ENCODE measurements at regions not wholly inside any gene's neighbourhood (a gene's known extent, or its start where the extent isn't known, plus 50 kb on each side); places are given as distances from the start of the nearest gene placed in this dataset.
"Not testable (repeated sequence)": the region's sequence is repeated elsewhere in the genome, so short reads cannot be mapped to it uniquely, and the experiment has no call there.

DNA sequence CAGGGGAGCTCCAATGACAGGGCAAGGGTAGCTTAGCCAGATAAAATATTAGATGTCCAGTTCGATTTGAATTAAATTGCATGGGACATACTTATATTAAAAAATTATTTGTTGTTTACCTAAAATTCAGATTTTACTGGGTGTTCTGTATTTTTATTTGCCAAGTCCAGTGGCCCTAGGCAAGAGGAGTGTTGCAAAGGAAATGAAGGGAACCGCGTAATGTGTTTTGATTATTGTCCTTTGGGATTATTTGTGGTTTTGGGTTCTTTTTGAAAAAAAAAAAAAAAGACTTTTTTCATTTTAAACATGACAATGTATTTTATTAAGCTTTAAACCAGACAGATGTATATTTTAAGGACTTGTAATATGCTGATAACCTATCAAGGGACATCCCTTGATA is 179.3 kb downstream of the C9orf152 start:
- DNase-seq = no peak

DNA sequence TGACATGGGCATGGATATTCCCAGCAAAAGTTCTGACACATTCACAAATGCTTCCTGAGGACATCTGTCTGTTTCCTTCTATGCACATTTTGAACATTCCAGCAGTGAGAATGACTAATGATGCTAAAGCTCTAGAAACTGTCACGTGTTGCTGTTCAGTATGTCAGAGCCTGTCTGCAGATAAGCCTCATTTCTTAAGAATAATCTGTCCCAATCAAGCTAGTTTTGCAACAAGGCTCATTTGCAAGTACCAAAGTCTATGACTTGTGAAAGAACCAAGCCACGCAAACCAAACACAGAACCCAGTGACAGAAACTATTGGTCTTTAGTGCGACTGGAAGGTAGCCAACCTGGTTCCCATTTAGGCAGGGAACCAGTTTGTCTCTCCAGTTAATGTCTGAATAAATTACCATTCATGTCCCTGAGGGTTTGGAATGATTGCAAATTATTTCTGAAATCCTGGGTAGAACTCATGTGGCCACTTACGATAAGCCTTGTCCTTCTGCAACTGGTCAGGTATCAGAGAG is 178.5 kb downstream of the C9orf152 start:
- DNase-seq = no peak

DNA sequence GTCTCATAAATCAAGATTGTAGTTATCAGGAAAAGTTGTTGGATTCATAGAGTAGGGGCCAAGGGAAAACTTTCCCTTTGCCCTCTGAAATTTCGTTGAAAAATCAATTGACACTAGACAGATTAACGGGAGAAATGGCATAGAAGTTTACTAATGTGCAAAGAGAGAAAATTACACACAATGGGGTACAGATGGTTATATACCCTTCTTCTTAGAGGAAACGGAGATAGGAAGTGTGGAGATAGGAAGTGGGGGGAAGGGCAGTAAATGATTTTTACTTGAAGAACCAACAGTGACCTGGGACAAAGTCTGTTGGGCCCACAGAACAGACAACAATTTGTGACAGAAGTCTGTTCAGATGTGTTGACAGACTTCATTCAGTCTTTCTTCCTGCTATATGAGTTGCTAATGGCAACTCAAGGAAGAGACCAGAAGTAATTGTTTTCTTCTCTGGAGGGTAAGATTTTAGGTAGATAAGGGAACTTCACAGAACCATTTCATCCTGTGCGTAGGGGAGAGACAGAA is 177.9 kb downstream of the C9orf152 start:
- DNase-seq = no peak

DNA sequence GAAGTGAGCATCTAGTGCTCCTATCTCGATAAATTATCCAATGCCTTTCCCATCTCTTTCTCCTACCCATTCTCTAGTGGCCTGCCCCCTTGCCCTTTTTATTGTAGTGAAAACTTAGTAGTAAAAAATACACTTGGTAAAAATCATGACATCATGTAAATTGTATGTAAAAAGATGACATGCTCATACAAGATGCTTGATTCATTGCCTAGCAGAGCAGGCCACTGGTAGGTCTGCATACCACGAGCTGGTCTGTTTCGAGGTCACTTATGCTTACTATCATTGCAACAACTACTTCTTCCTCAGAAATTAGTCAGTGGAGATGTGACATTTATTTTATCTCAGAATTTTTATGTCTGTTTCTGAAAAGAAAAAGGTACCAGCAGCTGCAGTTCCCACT is 177.3 kb downstream of the C9orf152 start:
- no peak for DNase-seq

DNA sequence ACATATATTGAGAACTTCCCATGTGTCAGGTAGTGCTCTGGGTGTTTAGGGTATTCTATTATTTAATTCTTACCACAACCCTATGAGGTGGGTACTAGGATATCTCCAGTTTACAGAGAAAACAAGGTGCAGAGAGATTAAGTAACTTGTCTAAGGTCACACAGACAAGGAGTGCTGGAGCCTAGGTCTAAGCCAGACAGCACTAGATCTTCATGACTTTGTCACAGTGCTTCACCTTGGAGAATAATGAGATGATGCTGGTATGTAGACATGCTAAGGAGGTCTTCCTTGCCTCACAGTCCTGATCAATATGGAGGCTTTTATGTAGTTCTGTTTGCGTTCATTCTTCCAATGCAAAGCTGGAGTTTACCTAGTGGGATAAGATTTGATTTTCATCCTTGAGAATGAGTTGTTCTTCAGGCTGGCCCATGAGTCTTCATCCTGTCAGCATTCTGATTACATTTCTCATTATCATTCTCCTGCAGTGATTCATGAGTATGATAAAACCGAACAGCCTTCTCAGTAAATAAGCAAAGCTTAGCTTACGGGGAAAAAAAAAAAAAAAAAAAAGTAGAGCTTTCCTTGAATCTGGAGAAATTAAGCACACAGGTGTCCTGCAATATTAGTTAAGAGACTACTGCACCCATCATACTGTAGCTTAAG is 176.3 kb downstream of the C9orf152 start:
- no peak for DNase-seq

DNA sequence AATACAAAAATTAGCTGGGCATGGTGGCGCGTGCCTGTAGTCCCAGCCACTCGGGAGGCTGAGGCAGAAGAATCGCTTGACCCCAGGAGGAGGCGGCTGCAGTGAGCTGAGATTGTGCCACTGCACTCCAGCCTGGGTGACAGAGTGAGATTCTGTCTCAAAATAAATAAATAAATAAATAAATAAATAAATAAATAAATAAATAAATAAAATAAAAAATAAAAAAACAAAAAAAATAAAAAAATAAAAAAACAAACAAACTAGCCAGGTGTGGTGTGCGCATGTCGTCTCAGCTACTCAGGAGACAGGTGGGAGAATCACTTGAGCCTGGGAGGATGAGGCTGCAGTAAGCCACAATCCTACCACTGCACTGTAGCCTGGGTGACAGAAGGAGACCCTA is 175.4 kb downstream of the C9orf152 start:
- not testable (repeated sequence) for DNase-seq

DNA sequence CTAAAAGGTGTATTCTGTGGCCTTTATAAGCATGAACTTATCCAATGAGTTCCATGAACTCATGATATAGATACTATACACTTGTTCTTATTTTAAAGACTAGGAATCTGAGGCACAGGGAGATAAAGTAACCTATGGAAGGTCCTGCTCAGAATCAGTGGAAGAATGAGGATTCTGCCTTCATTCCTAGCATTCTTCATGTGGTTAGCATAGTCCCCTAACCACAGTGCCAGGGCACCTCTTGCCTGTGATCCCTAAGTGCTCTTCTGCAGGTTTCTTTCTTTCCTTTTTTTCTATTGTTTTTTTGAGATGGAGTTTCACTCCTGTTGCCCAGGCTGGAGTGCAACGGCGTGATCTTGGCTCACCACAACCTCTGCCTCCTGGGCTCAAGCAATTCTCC is 174.1 kb downstream of the C9orf152 start:
- DNase-seq = no peak

DNA sequence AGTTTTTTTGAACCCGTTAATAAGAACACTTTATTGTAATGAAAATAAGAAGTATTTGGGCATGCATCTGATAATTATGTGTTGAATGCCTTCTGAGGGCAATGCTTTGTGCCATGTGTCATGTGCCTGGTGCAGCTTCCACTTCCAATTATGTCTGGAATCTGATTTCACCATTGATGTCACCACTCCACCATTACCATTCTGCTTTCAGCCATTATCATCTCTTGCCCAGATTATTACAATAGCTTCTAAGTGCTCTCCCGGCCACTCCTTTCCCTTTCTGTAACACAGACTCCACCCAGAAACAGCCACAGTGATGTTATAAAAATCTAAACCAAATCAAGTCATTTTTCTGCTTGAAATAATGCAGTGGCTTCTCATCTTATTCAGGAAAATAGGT is 171.7 kb downstream of the C9orf152 start:
- no peak for DNase-seq

DNA sequence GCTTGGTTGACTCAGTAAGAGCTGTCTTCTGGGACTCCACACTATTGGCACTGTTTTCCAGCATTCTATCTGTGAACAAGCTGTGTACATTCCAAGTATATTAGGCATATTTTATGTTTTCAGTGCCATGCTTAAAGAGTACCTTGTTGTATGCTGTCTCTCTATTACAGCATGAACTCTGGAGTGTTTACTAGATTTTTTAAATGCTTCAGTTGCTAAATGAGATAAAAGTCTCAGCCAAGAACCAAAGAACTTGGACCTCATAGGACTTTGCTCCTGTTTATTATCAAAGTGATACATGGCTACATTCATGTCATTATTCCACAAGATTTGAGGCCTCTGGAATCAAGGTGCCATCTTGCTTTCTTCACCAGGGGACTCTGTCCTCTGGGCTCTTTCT is 167.2 kb downstream of the C9orf152 start:
- DNase-seq = no peak

DNA sequence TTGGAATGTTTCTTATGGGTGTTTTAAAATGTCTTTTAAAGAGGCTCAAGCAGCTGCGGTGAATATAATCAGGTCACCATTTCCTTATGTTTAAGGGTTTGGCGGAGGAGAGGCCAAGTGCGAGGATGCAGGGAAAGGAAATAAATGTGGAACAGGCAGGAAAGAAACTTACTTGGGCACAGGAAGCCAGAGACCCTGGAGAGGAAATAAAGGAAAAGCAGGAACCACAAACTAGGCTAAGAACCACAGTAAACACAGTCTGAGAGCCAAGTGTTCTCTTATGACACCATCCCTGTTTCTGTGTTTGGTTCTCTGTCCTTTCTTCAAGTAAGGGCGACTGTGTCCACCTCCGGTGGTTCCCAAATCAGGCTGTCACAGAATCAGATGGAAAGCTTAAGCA is 166.5 kb downstream of the C9orf152 start:
- no peak for DNase-seq

DNA sequence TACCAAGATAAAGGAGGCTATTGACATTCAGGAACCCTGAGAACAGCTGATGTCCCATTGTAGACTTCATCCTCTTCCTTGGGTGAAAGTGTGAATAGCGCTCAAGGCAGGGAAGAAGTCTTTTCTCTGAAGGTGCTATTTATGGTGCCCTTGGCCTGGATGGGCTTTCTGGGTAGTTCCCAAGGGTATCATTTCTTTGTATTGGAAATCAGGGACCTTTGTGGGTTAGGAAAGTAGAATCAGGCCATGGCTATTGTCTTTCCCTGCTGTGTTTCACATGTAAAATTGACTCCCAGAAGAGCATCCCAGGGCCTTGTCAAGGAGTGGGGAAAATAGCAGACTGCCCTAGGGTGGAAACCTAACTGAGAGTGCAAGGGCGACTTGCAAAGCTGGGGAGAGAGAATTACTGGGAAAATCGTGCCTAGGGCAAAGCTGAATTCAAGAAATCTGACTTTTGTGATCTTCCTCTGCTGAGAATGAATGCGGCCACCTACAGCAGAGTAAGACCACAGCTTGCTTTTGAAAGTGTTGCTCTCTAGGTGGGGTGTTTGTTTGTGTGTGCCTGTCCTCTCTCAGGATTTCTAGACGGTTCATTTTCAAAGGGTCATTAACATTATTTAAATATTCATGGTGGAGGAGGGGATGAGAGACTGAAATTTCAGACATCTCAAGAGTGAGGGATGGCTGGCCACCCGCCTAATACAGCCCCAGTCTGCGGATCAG is 160.6 kb downstream of the C9orf152 start:
- no peak for DNase-seq

DNA sequence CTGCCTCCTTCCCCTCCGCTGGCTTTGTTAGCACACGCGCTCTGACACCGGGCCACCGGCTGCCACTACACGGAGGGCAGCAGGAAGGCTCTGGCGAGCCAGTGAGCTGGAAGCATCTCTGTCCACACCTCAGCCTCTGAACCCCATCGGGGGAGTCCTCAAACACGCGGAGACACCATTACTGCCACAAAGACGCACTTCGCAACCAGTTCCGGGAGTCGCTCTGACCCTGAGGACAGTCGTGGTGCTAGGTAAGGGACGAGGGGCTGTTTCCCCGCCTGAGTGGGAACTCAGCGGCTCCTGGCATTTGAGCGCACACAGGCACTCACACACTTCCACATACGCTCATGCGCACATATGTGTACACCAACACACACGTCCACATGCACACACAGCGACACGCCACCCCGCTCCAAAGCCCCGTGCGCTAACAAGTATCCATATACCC is 160.0 kb downstream of the C9orf152 start:
- DNase-seq = peak; percentile 10

DNA sequence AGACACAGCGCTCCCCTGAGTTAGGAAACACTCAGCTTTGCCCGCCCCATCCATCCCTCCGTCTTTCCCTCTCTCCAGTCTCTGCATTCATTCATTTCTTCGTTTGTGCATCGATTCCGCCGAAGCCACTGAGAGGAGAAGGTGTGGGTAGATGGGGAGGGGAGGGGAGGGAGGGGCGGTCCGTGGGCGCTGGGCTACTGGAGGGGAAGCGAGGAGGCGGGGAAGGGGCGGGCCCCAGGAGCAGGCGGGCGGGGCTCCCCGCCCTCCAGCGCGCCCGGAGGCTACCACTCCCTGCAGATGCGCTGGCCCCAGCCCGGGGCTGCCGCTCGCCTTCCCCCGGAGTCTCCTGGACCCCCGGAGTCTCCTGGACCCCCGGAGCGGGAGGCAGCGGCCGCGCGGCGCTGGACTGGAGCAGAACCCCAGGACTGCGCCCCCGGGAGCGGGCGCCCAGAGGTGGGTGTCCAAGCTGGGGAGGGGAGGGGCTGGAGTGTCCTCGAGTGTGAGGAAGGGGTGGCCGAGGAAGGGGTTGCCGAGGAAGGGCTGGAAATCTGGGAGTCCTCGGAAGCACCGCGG is 159.5 kb downstream of the C9orf152 start:
- peak; percentile 81 for DNase-seq

DNA sequence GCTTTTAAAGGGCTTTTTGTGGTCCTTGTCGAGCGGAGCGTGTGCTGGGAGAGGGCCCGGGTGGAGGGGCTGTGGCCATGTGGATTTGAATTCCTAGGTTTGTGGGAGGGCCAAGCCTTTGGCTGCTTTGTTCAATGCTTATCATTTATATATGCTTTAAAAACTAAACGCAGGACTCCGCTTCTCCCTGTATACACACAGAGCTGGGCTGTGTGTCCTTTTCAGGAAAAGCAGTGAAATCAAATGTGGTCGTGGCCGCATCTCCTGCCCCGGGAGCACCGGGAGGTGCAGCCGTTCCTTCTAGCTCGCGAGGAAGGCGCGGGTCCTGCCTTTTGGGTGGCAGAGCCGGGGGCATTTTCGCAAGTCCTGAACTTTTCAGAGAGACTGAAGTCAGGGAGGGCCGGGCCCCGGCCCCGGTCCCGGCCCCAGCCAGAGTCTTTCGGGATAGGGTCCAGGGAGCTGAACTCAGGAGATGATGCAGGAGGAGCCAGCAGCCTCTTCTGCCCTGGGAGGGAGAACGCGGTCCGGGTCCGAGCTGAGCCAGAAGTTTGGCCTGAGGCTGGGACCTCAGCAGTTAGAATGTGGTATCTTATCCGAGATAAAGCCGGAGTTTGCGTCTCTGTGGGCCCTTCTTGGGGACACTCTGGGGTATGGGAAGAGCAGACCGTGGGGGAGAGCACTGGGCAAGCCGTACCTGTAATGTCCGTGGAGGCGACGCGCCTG is 158.8 kb downstream of the C9orf152 start:
- no peak for DNase-seq

DNA sequence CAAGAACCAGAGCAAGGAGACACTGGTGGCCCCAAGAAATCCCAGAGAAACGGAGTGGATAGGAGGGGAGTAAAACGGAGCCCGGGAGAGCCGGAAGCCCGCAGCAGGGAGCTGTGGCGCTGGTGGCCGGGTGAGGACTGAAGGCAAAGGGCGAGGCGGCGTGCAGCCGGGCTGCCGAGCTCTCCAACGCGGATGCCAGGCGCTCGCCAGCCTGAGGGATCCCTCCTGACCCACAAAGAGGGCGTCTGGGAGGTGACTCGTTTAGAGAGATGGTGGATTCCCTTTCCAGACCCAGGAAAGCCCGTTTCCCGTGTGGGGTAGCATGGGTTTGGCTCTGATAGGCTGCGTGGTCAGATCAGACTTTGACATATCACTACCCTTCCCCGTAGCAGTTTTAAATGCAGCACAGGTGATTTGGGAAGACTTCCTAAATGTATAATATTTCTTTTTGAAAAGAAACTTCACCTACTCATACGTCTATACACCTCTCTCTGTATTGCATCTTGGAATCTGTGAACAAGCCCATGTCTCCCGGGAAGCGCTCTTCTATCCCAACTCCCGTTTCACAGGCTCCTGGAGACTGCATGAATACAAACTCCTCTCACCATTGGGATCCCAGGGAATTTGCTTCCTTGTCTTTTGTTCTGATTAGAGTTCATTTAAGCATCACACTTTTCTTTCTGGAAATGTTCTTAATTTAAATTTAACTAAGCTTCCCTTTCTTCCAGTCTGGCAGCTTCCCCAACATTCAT is 158.1 kb downstream of the C9orf152 start:
- DNase-seq = no peak

DNA sequence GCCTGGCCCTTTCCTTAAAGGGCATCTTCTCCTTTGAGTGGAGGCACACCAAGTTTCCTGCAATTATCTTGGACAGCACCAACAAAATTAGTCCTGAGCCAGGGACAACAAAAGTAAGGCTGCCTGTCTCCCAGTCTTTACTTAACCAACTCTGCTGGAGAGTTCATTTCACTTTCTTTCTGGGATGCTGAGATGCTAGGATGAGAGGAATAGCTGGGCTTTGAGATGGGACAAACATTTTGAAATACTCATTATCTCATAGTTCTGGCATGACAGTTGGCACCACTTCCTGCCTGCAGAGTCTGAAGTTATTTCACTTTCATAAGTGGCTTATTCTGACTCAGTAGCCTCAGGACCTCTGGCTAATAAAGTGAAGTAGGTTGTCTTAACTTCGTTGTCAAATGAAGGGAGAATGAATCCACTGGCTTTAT is 157.0 kb downstream of the C9orf152 start:
- DNase-seq = no peak

DNA sequence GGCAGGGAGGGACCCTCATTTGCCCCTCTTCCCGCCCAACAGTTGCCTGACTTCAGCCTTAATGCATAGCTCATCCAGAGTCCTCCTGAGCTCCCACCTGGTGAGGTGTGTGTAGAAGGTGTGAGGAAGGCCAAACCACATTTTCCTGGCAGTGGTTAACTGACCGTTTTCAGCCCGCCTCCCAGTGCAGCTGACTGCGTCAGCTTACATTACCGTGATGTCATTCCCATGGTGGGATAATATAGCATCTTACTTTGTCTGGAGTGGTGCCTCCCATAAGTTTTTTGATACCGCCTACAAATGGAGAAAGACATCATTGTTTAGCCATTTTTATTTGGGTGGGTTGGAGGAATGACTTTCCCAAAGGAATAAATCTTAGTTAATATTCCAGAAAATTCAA is 151.9 kb downstream of the C9orf152 start:
- no peak for DNase-seq

DNA sequence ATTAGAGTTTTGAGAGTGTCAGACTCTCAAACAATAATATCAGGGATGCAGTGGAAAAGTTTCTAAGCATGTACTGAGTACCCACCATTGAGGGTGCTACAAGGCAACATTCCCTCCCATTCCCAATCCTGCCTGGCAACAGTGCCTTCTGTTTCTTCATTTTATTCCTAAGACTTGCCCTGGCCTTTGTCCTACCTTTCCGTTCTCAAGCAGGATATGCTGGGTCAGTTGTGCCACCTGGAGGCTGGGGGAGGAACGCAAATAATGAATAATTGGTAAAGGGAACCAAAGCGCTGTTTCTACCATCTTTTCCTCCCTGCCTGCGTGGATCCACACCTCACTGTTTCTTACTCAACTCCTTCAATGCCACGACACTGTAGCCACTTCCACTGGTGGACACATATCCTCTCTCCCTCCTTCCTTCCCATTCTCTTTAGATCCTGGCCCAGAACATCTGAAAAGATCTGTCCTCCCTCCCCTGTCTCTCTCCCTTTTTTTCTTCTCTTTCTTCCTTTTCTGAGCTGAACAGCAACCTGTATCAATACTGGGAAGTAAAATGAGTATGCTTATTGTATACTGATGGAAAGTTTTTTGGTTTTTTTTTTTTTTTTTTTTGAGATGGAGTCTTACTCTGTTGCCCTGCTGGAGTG is 149.5 kb downstream of the C9orf152 start:
- peak; percentile 44 for DNase-seq

DNA sequence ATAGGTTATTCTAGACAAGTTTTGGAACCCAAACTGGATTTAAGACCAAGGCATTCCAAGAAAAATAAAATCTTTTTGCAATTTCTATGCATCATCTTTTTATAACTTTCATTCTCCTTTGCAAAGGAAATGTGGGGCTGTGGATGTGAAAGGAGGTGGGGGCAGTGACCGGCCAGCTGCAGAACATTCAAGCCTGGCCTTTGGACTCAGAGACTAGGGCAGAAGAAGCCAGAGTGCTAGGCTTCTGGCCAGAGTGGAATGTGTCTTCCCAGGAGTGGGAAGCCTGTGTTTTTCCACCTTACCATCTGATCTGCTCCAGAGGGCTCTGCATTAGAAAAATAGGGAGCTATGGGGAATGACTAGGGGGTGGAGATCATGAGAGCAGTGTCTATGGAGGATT is 148.5 kb downstream of the C9orf152 start:
- DNase-seq = no peak

DNA sequence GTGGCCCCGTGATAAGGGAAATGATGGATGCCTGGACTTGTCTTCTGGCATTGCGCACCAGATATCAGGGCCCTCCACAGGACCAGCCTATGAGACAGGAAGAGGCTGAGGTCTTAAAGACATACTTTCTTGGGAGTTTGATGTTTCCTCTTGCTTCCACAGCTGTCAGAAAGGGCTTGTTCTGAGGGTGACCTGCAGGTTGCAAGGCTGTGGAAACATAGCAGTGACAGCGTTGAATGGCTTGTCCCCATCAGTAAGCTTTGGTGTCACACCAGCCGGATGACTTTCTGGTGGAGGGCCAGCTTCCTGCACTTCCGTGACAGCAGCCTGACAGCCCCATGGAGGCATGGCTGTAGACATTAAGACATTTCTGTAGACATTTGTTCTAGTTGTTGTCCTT is 143.2 kb downstream of the C9orf152 start:
- DNase-seq = no peak

DNA sequence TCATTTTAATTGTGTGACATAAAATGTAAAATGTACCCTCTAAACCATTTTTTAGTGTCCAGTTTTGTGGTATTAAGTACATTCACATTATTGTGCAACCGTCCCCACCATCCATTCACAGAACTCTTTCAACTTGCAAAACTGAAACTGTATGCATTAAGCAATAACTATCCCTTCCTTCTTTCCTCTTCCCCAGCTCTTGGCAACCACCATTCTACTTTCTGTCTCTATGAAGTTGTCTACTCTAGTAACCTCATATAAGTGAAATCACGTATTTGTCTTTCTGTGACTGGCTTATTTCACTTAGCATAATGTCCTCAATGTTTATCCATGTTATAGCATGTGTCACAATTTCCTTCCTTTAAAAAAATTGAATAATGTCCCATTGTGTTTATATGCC is 142.4 kb downstream of the C9orf152 start:
- DNase-seq = no peak
